GM19468 (cell line): ENCODE measurements at regions not wholly inside any gene's neighbourhood (a gene's known extent, or its start where the extent isn't known, plus 50 kb on each side); places are given as distances from the start of the nearest gene placed in this dataset.
A peak's percentile ranks its signal among the peaks of the same experiment; 100 is the strongest.
"Not testable (repeated sequence)": the region's sequence is repeated elsewhere in the genome, so short reads cannot be mapped to it uniquely, and the experiment has no call there.

Experiments used
- ATAC-seq: cut with Tn5 transposase; IDR thresholded peaks from one replicate; pipeline ENCODE4 v1.9.1; 2021; ENCODE audit warnings: mild to moderate bottlenecking, moderate library complexity, moderate number of reproducible peaks; ENCODE audit not compliant: unreplicated experiment; ENCODE audit errors: extremely low read depth

DNA sequence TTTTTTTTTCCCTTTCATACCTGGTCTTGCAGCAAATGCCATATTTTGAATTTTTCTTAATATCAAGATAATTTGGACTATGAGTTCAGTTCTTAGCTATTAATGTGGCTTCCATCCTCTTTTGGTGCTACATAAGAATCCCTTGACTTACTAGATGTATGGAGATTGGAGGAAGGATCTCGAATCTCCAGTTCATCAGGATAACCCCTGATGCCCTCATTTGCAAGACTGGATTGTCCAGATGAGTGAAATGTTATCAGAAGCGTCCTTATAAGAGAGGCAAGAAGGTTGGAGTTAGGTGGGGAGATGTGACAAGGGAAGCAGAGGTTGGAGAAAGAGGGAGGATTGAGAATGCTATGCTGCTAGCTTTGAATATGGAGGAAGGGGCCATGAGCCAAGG, 499.6 kb upstream of the SYNCRIP start:
- no peak for ATAC-seq

- ATAC-seq: no peak
These were observed 485.6 kb upstream of the SYNCRIP start for GRCh38 chr6:86128130-86128814.

GRCh38 chr6:86122086-86122485, 479.4 kb upstream of the SYNCRIP start:
- no peak for ATAC-seq

DNA sequence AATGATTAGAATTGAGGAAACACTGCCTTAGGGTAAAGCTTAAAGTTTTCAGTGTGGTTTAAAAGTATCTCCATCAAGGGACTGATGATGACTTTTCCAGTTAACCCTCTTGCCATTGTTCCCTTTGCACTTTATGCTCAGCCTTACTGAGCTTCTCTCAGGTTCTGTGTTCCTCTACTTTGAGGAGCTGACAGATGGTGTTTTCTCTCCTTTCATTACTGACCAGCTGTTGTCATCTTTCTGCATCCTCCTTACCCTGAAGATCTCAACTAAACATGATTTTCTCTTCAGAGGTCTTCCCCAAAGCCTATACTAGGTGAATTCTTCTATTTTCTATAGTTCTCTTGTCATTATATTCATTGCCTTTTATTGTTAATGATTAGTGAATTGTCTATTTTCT, 475.6 kb upstream of the SYNCRIP start:
- no peak for ATAC-seq

- ATAC-seq: no peak
These were observed 465.3 kb upstream of the SYNCRIP start for GRCh38 chr6:86107985-86108384.

- no peak for ATAC-seq
These were observed 445.3 kb upstream of the SYNCRIP start for GRCh38 chr6:86087954-86088353.

DNA sequence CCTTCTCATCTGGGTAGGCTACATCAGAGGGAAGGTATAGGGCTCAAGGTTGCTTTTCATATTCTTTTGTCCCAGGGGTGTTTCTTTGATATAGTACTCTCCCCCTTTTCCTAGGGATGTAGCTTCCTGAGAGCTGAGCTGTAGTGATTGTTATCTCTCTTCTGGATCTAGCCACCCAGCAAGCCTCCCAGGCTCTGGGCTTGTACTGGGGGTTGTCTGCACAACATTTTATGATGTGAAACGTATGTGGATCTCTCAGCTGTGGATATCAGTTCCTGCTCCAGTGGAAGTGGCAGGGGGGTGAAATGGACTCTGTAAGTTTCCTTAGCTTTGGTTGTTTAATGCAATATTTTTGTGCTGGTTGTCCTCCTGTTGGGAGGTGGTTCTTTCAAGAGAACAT, 437.3 kb upstream of the SYNCRIP start:
- ATAC-seq: no peak

- no peak for ATAC-seq
These were observed 427.5 kb upstream of the SYNCRIP start for GRCh38 chr6:86070151-86070550.

DNA sequence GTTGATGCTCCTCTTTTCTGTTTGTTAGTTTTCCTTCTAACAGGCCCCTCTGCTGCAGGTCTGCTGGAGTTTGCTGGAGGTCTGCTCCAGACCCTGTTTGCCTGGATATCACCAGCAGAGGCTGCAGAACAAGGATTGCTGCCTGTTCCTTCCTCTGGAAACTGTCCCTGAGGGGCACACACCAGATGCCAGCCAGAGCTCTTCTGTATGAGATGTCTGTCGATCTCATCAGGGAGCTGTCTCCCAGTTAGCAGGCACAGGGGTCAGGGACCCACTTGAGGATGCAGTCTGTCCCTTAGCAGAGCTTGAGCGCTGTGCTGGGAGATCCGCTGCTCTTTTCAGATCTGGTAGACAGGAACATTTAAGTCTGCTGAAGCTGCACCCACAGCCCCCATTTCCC, 422.3 kb upstream of the SYNCRIP start:
- ATAC-seq: not testable (repeated sequence)

DNA sequence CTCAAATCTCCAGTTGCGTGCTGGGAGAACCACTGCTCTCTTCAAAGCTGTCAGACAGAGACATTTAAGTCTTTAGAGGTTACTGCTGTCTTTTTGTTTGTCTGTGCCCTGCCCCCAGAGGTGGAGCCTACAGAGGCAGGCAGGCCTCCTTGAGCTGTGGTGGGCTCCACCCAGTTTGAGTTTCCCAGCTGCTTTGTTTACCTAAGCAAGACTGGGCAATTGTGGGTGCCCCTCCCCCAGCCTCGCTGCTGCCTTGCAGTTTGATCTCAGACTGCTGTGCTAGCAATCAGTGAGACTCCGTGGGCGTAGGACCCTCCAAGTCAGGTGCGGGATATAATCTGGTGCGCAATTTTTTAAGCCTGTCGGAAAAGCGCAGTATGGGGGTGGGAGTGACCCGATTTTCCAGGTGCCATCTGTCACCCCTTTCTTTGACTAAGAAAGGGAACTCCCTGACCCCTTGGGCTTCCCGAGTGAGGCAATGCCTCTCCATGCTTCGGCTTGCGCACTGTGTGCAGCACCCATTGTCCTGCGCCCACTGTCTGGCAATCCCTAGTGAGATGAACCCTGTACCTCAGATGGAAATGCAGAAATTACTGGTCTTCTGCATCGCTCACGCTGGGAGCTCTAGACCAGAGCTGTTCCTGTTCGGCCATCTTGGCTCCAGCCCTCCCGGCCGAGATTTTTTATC, 414.8 kb upstream of the SYNCRIP start:
- ATAC-seq: not testable (repeated sequence)

- ATAC-seq: no peak
These were observed 402.4 kb upstream of the SYNCRIP start for GRCh38 chr6:86045038-86045437.

DNA sequence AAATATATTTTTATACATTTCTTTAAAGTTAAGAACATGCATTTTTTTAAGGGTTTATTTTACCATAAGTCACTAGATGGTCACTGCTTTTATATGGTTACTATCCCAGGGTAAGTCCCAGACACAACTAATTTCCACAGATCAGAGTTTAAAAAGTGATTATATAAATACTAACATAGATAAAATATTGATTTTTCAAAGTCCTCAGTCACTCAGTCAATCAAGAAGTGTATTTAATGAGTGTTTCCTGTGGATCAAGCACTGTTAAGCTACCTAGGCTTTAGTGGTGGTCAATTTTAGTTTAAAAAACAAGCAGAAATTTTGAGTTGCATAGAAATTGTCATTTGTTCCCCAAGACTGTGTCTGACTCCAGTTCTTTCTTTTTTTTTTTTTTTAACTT, 399.5 kb upstream of the SYNCRIP start:
- ATAC-seq: no peak

- no peak for ATAC-seq
These were observed 389.0 kb upstream of the SYNCRIP start for GRCh38 chr6:86031713-86032112.

GRCh38 chr6:86030875-86031274, 388.2 kb upstream of the SYNCRIP start:
- ATAC-seq: no peak

- no peak for ATAC-seq
These were observed 386.1 kb upstream of the SYNCRIP start for GRCh38 chr6:86028776-86029175.

DNA sequence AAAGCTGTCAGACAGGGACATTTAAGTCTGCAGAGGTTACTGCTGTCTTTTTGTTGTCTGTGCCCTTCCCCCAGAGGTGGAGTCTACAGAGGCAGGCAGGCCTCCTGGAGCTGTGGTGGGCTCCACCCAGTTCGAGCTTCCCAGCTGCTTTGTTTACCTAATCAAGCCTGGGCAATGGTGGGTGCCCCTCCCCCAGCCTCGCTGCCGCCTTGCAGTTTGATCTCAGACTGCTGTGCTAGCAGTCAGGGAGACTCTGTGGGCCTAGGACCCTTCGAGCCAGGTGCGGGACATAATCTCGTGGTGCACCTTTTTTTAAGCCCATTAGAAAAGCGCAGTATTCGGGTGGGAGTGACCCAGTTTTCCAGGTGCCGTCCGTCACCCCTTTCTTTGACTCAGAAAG, 384.2 kb upstream of the SYNCRIP start:
- not testable (repeated sequence) for ATAC-seq

DNA sequence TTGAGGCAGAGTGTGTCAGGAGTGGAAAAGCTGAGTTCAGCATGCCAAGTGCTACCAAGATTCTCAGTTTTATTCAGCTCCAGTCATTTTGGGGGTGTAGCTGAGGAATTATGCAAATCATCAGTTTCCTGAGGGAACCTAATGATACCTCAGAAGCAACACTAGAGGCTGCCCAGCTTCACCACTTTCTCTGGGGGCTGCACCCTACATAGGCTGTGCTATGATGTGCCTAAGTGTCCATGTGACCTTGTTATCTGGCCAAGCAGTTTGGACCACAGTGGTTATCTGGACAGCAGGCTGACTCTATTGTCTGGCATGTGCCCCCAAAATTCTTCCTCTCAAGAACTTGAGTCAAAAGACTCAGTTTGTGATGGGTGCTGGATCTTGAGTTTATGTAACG, 374.6 kb upstream of the SYNCRIP start:
- peak; percentile 44 for ATAC-seq

GRCh38 chr6:86016567-86016966, 373.9 kb upstream of the SYNCRIP start:
- no peak for ATAC-seq

DNA sequence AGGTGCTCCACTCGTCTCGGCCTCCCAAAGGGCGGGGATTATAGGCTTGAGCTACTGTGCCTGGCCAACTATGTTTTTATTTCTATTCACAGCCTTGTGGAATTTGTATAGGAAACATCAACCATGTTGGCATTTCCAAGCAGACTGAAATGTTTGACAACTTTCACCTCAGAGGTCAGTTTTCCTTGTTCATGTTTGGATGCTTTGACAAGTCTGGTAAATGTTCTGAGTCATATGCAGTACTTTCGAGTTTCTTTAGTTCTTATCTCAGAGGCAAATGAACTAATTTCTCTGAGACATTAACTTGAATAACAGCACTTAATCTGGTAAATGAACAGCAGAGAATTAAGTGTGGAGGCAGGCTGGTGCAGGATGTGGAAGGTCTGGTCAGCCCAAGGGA, 373.4 kb upstream of the SYNCRIP start:
- no peak for ATAC-seq

GRCh38 chr6:86012991-86013390, 370.3 kb upstream of the SYNCRIP start:
- not testable (repeated sequence) for ATAC-seq

DNA sequence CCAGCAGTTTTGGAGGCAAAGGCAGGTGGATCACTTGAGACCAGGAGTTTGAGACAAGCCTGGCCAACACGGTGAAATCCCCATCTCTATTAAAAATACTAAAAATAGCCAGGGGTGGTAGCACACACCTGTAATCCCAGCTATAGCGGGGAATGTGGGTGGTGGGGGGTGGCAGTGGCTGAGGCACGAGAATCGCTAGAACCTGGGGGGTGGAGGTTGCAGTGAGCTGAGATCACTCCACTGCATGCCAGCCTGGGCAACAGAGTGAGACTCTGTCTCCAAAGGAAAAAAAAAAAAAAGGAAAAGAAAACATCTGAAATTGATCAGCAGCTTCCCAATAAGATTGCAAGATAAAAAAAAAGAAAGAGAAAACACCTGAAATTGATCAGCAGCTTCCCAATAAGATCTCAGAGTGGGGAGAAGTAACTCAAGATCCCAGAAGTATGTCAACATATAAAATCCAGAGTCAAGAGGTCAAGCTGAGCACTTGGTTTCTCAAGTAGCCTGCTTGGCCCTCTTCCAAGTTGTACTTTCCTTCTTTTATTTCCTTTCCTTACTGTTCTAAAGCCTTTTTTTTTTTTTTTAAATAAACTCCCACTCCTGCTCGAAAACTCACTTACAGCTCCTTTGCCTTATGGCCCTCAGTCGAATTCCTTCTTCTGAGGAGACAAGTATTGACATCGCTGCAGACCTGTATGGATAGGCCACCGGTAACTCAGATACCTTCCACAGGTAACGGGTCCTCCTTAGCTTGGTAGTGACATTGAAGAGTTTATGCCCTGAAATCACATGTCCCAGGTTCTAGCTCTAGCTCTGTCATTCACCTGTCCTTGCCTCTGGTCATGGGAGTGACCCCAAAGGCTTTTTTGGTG, 368.5 kb upstream of the SYNCRIP start:
- no peak for ATAC-seq
